Heart left ventricle (tissue), 16 donors: ENCODE measurements at regions not wholly inside any gene's neighbourhood (a gene's known extent, or its start where the extent isn't known, plus 50 kb on each side); places are given as distances from the start of the nearest gene placed in this dataset.
"Not testable (repeated sequence)": the region's sequence is repeated elsewhere in the genome, so short reads cannot be mapped to it uniquely, and the experiment has no call there.

Experiments
- ATAC-seq, 4 donors: fragments of 200-7000 bp; cut with Tn5 transposase; one replicate each; pipeline ENCODE4 v1.9.1; 2020 to 2022; ENCODE audit warnings: moderate library complexity in 4 of 4, mild to moderate bottlenecking in 3 of 4, moderate number of reproducible peaks in 1 of 4
- DNase-seq, 5 donors: peaks; one replicate each; pipeline ENCODE4 v3.0.0-alpha.2; 2020
- H3K27ac ChIP-seq, 12 donors: fragments of 200-600 bp; sonication (generic) in 4 of 12; one replicate each; pipeline versions ENCODE4 v1.5.0 to v1.8.0; 2016 to 2022; ENCODE audit warnings: mild to moderate bottlenecking in 2 of 12
- H3K27me3 ChIP-seq, 9 donors: fragments of 200-600 bp; sonication (generic) in 2 of 9; one replicate each; pipeline versions ENCODE4 v1.5.1 to v1.8.0; 2016 to 2022; ENCODE audit warnings: mild to moderate bottlenecking in 3 of 9
- H3K36me3 ChIP-seq, 9 donors: fragments of 200-600 bp; sonication (generic) in 2 of 9; one replicate each; pipeline versions ENCODE4 v1.5.0 to v1.8.0; 2018 to 2022; ENCODE audit warnings: mild to moderate bottlenecking in 2 of 9
- H3K4me1 ChIP-seq, 12 donors: fragments of 200-600 bp; sonication (generic) in 4 of 12; one replicate each; pipeline versions ENCODE4 v1.5.0 to v1.8.0; 2016 to 2022; ENCODE audit warnings: mild to moderate bottlenecking in 3 of 12
- H3K4me3 ChIP-seq, 12 donors: fragments of 200-600 bp; sonication (generic) in 4 of 12; one replicate each; pipeline versions ENCODE4 v1.5.0 to v1.8.0; 2017 to 2022; ENCODE audit warnings: mild to moderate bottlenecking in 9 of 12, moderate library complexity in 4 of 12
- H3K9me3 ChIP-seq, 12 donors: fragments of 200-600 bp; sonication (generic) in 4 of 12; one replicate each; pipeline versions ENCODE4 v1.5.0 to v1.8.0; 2016 to 2022; ENCODE audit warnings: mild to moderate bottlenecking in 1 of 12
- CTCF ChIP-seq, 12 donors: fragments of 200-600 bp; sonication (generic) in 4 of 12; IDR thresholded peaks; one replicate each; pipeline versions ENCODE4 v1.5.0 to v1.8.0; 2018 to 2022; ENCODE audit warnings: antibody characterized with exemption in 12 of 12, mild to moderate bottlenecking in 5 of 12
- POLR2A ChIP-seq, 2 donors: fragments of 450-650 bp; IDR thresholded peaks; one replicate each; pipeline ENCODE4 v1.6.1; 2017; ENCODE audit warnings: antibody characterized with exemption in 2 of 2, mild to moderate bottlenecking in 2 of 2, moderate library complexity in 2 of 2
- WGBS, 4 donors: extraction: QIAGEN DNeasy Blood & Tissue Kit in 2 of 4; methylation state at CpG; one replicate each; pipeline versions ENCODE4 v1.1.5 to v1.1.7; 2013 to 2018; 5-methylcytosine and 5-hydroxymethylcytosine counted together
- intact Hi-C, 10 donors: fragments of 100-400 bp; cut with DNase I; formaldehyde crosslinking; loops; one replicate each; pipeline versions ENCODE4 v1.11.1 to v1.14.2; 2022
- donor health status: ischemic (EF 13 %, LVEDD 7.1; RV severe dilation, severe dysfunction).
- donor health status: healthy with polysubstance abuse.
- donor health status: DM: no; HTN: yes; CAD: no.
- donor health status: DM: no; HTN: no; CAD: no.
- donor health status: ischemic (EF 25% LVEDD 6.9; RV normal size, moderate dysfunction).
- donor health status: ischemic (EF 25% LVEDD 5.7; RV mildly dilated, moderate dysfunction).
- donor health status: healthy.
- donor health status: DM: yes; HTN: yes; CAD: no.
- donor health status: ischemic (EF 35%, LVEDD 5.7; RV mildly dilated, moderate dysfunction).
- donor health status: nonischemic (EF 11% LVEDD 7.7; RV severe dilation, severe dysfunction).
- donor health status: DM: yes; HTN: yes; CAD: no.
- donor health status: PGD.
- donor health status: ischemic (EF 29% LVEDD 5.4; RV normal size, mild dysfunction).
- donor health status: nonischemic (EF 23%, LVEDD 6.1; RV moderate dilation, normal function).

DNA sequence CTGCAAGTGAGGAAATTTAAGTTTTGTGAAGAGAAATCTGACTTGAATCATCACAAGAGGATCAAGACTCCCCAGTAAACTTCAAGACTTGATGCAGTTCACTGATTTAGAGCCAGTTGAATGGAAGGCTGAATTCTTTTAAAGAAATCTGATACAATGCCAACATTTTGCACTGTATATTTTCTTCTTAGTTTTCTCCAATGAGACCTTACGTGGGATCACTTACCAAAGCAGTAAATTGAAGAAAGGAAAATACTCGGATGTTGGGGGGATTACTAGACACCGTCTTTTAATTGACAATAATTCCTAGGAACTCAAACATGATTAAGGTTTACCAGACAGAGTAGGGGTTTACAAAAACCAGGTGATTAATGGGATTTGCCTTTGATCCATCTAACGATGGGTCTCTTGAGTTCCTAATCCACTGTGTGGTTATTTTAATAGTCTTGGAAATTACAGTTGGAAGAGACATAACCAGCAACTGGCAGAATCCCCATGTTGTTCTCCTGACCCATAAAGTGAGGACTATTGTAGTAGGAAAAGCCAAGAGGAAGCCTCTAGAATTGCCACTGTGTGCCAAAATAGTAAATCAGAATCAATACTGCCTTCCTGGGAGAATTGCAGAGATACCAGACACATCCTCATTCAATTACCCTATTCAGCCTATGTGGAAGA lies 354.5 kb downstream of the PID1 start:
- 86 to 89% (median 87%) methylated on average over 4 of the region's 4 CpGs for WGBS, 4 donors
- intact Hi-C loops, result no loop called here
- TF ChIP-seq POLR2A (IDR thresholded peaks at IDR 0.05), result no peak
- TF ChIP-seq CTCF (IDR thresholded peaks at IDR 0.05), result no peak

DNA sequence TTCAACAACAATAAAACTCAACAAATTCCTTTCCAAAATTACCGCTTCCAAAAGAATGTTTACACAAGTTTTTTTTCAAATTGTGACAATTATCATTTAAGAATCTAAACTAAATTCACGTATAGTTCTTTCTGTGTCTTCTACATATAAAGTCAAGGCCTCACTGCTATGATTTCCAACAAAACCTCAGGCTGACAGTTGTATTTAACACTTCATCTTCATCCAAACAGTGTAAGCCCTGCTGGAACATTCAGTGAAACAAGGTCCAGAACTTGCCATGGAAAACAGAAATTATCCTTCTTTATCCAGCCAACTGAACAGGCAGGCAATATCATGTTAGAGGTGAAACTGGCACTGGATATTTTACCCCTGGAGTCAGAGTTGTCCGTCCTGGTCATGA lies 357.9 kb downstream of the PID1 start:
- Histone ChIP-seq H3K36me3 (no peaks in the 10 kb centered on the region), H3K27me3 (no peaks in the 10 kb centered on the region), H3K9me3 (peaks cover 0 to 5% (median 0%) of the 10 kb centered on the region in 12 donors), H3K4me1 (peaks cover 0 to 3% (median 0%) of the 10 kb centered on the region in 12 donors), H3K4me3 (no peak overlapping the region), H3K27ac (no peak overlapping the region)
- ATAC-seq (no peak), DNase-seq (no peak)
- TF ChIP-seq CTCF (IDR thresholded peaks at IDR 0.05) (no peak), POLR2A (IDR thresholded peaks at IDR 0.05) (no peak)
- intact Hi-C loops, result no loop called here
- 74 to 88% (median 80%) methylated on average over 3 of the region's 3 CpGs for WGBS, 4 donors

More for the DNA sequence above, 354.5 kb downstream of the PID1 start:
- H3K27me3 ChIP-seq, result no peaks in the 10 kb centered on the region
- no peak overlapping the region for H3K4me3 ChIP-seq
- DNase-seq (no peak), ATAC-seq (no peak)
- H3K27ac ChIP-seq, result peak overlapping the region in 1 of 12 donors; percentile 35
- H3K36me3 ChIP-seq, result no peaks in the 10 kb centered on the region
- H3K4me1 ChIP-seq, result peaks cover 0 to 3% (median 0%) of the 10 kb centered on the region in 12 donors
- H3K9me3 ChIP-seq, result no peaks in the 10 kb centered on the region

DNA sequence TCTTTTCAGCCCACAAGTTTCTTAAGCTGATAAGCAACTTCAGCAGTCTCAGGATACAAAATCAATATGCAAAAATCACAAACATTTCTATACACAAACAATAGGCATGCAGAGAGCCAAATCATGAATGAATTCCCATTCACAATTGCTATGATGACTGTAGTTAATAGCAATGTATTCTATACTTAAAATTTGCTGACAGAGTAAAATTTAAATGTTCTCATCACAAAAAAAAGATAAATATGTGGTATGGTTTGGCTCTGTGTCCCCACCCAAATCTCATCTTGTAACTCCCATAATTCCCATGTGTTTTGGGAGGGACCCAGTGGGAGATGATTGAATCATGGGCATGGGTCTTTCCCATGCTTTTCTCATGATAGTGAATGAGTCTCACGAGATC lies 360.2 kb downstream of the PID1 start:
- intact Hi-C loops, H3K4me1 ChIP-seq, ATAC-seq, DNase-seq, H3K36me3 ChIP-seq, H3K27ac ChIP-seq, H3K27me3 ChIP-seq, H3K9me3 ChIP-seq, H3K4me3 ChIP-seq: not testable (repeated sequence)
- 64 to 89% (median 82%) methylated on average over 1 of the region's 1 CpG for WGBS, 4 donors

GRCh38 chr2:228902176-228902575 lies 368.9 kb downstream of the PID1 start:
- TF ChIP-seq CTCF (IDR thresholded peaks at IDR 0.05), result no peak
- ATAC-seq, result no peak
- WGBS, 4 donors, result 50 to 59% (median 57%) methylated on average over 3 of the region's 3 CpGs
- DNase-seq, result no peak
- H3K27me3 ChIP-seq, result no peaks in the 10 kb centered on the region
- no peaks in the 10 kb centered on the region for H3K4me1 ChIP-seq
- H3K36me3 ChIP-seq, result no peaks in the 10 kb centered on the region
- no peak overlapping the region for H3K27ac ChIP-seq
- intact Hi-C loops, result no loop called here
- peaks cover 0 to 5% (median 0%) of the 10 kb centered on the region in 12 donors for H3K9me3 ChIP-seq
- H3K4me3 ChIP-seq, result no peak overlapping the region

GRCh38 chr2:228901531-228901930 lies 369.6 kb downstream of the PID1 start:
- peaks cover 0 to 12% (median 0%) of the 10 kb centered on the region in 12 donors for H3K9me3 ChIP-seq
- 63 to 90% (median 75%) methylated on average over 1 of the region's 1 CpG for WGBS, 4 donors
- H3K4me3 ChIP-seq, result no peak overlapping the region
- ATAC-seq (no peak), DNase-seq (no peak)
- no peak overlapping the region for H3K27ac ChIP-seq
- H3K27me3 ChIP-seq, result no peaks in the 10 kb centered on the region
- TF ChIP-seq CTCF (IDR thresholded peaks at IDR 0.05), result no peak
- TF ChIP-seq POLR2A (IDR thresholded peaks at IDR 0.05), result no peak
- H3K36me3 ChIP-seq, result no peaks in the 10 kb centered on the region
- intact Hi-C loops, result no loop called here
- H3K4me1 ChIP-seq, result no peaks in the 10 kb centered on the region
